HepG2 (cell line): ENCODE measurements at regions not wholly inside any gene's neighbourhood (a gene's known extent, or its start where the extent isn't known, plus 50 kb on each side); places are given as distances from the start of the nearest gene placed in this dataset.

Experiments used
- ATAC-seq: fragments of 200-7000 bp; cut with Tn5 transposase; 3 replicates; pipeline ENCODE4 v1.9.1; 2020; ENCODE audit warnings: mild to moderate bottlenecking, moderate library complexity
- BruUV-seq: library from RNA; stranded (reverse); fragments of 400-500 nt; replicated peaks from 2 replicates; lab custom pipeline; 2021; lab: Mats Ljungman, UMichigan
- CTCF ChIA-PET: fragments of 300-600 bp; formaldehyde crosslinking; extraction: SDS; loops from one replicate; lab custom pipeline; 2021; ENCODE audit warnings: low total read pairs, inconsistent platforms, low intra/inter-chr PET ratio; lab: Yijun Ruan, JAX
- POLR2A ChIA-PET: fragments of 350-600 bp; sonication (Branson Sonifier 250); formaldehyde crosslinking; loops from one replicate; lab custom pipeline; 2020; ENCODE audit warnings: antibody characterized with exemption, inconsistent platforms; lab: Yijun Ruan, JAX
- DNase-seq: peaks from one replicate; pipeline ENCODE4 v3.0.0-alpha.2; 2015; ENCODE audit warnings: low spot score
- FAIRE-seq: peaks from 3 replicates; lab custom pipeline; 2011; peaks lifted over from hg19 to GRCh38; lab: Jason Lieb, UNC
- H2AFZ ChIP-seq: one replicate; pipeline ENCODE4 v1.6.1; 2011; ENCODE audit warnings: low read length, inconsistent platforms
- H3K27ac ChIP-seq: fragments of 300-600 bp; 3 replicates; pipeline ENCODE4 v1.8.0; 2011; ENCODE audit warnings: mixed run types, mild to moderate bottlenecking, mixed read lengths, low read length, inconsistent platforms; ENCODE audit not compliant: insufficient read depth; ENCODE audit errors: extremely low read length
- H3K27me3 ChIP-seq, 2 experiments: fragments of 200-600 bp in 1 of 2; 2 replicates in 1 of 2; 3 replicates in 1 of 2; pipeline versions ENCODE4 v1.6.0 to v1.8.0; 2011; ENCODE audit warnings: low read length in 2 of 2, mild to moderate bottlenecking in 2 of 2, moderate library complexity in 2 of 2, inconsistent platforms in 1 of 2; ENCODE audit not compliant: insufficient read depth in 2 of 2, control insufficient read depth in 1 of 2
- H3K36me3 ChIP-seq, 2 experiments: fragments of 200-600 bp in 1 of 2; replicated peaks in 1 of 2; 2 replicates in 1 of 2; 3 replicates in 1 of 2; pipeline versions ENCODE4 v1.5.1 to v1.8.0; 2011; ENCODE audit warnings: low read length in 2 of 2, inconsistent platforms in 1 of 2; ENCODE audit not compliant: insufficient read depth in 2 of 2, control insufficient read depth in 1 of 2
- H3K4me1 ChIP-seq: 2 replicates; pipeline ENCODE4 v1.5.1; 2012; ENCODE audit warnings: low read length, inconsistent platforms; ENCODE audit not compliant: insufficient read depth
- H3K4me2 ChIP-seq: 2 replicates; pipeline ENCODE4 v1.6.0; 2011; ENCODE audit warnings: low read depth, low read length, inconsistent platforms
- H3K4me3 ChIP-seq, 3 experiments: fragments of 200-600 bp in 1 of 3; sonication (generic), shearing (Covaris generic) in 1 of 3; replicated peaks in 1 of 3; 2 replicates each; pipeline ENCODE4 v1.5.1; 2011 to 2016; ENCODE audit warnings: low read length in 3 of 3, inconsistent platforms in 2 of 3, low read depth in 2 of 3, mild to moderate bottlenecking in 2 of 3, control low read depth in 1 of 3, mixed read lengths in 1 of 3; ENCODE audit not compliant: insufficient read depth in 1 of 3
- H3K79me2 ChIP-seq: one replicate; pipeline ENCODE4 v1.6.1; 2011; ENCODE audit warnings: low read length, inconsistent platforms; ENCODE audit not compliant: insufficient read depth
- H3K9ac ChIP-seq: 2 replicates; pipeline ENCODE4 v1.6.0; 2011; ENCODE audit warnings: mild to moderate bottlenecking, low read depth, low read length, inconsistent platforms; ENCODE audit not compliant: insufficient read depth
- H3K9me3 ChIP-seq: 2 replicates; pipeline ENCODE4 v1.5.1; 2012; ENCODE audit warnings: mild to moderate bottlenecking, low read length
- H4K20me1 ChIP-seq: 2 replicates; pipeline ENCODE4 v1.6.0; 2011; ENCODE audit warnings: inconsistent platforms, mild to moderate bottlenecking, low read length, moderate library complexity; ENCODE audit not compliant: insufficient read depth
- ARID2 ChIP-seq: sonication (generic); formaldehyde crosslinking; IDR thresholded peaks from 2 replicates; pipeline ENCODE4 v1.8.1; 2022; ENCODE audit warnings: mild to moderate bottlenecking, missing genetic modification reagents, borderline replicate concordance
- CHD2 ChIP-seq: IDR thresholded peaks from 2 replicates; pipeline ENCODE4 v1.6.1; 2011; ENCODE audit warnings: low read depth, low read length, improper control_type of control experiment
- DZIP1 ChIP-seq: sonication (generic); formaldehyde crosslinking; IDR thresholded peaks from 2 replicates; pipeline ENCODE4 v1.5.0; 2020; ENCODE audit warnings: mild to moderate bottlenecking, missing genetic modification reagents
- HHEX ChIP-seq: IDR thresholded peaks from 2 replicates; pipeline ENCODE4 v1.6.1; 2016; ENCODE audit warnings: control low read depth
- KAT7 ChIP-seq: IDR thresholded peaks from 2 replicates; pipeline ENCODE4 v1.6.1; 2018; ENCODE audit warnings: borderline replicate concordance, missing compliant biosample characterization
- NPAS2 ChIP-seq: sonication (generic); formaldehyde crosslinking; IDR thresholded peaks from 2 replicates; pipeline ENCODE4 v1.8.0; 2022; ENCODE audit warnings: mild to moderate bottlenecking, missing genetic modification reagents, borderline replicate concordance
- PATZ1 ChIP-seq: sonication (generic); formaldehyde crosslinking; IDR thresholded peaks from 2 replicates; pipeline ENCODE4 v1.4.0; 2020; ENCODE audit warnings: missing genetic modification reagents
- PLSCR1 ChIP-seq: sonication (generic); formaldehyde crosslinking; IDR thresholded peaks from 2 replicates; pipeline ENCODE4 v1.5.0; 2020; ENCODE audit warnings: missing genetic modification reagents, mild to moderate bottlenecking, borderline replicate concordance
- TEAD2 ChIP-seq: sonication (generic); formaldehyde crosslinking; IDR thresholded peaks from 2 replicates; pipeline ENCODE4 v1.9.0; 2021; ENCODE audit warnings: missing genetic modification reagents
- YEATS4 ChIP-seq: sonication (generic); formaldehyde crosslinking; IDR thresholded peaks from 2 replicates; pipeline ENCODE4 v1.4.0; 2020; ENCODE audit warnings: missing genetic modification reagents, borderline replicate concordance
- ZNF337 ChIP-seq: sonication (generic); formaldehyde crosslinking; IDR thresholded peaks from 2 replicates; pipeline ENCODE4 v1.5.1; 2020; ENCODE audit warnings: missing genetic modification reagents, low read depth, mild to moderate bottlenecking, borderline replicate concordance
- ZNF33B ChIP-seq: sonication (generic); formaldehyde crosslinking; IDR thresholded peaks from 2 replicates; pipeline ENCODE4 v1.5.1; 2020; ENCODE audit warnings: mild to moderate bottlenecking, missing genetic modification reagents
- ZNF383 ChIP-seq: sonication (generic); formaldehyde crosslinking; IDR thresholded peaks from 2 replicates; pipeline ENCODE4 v1.4.0; 2020; ENCODE audit warnings: missing genetic modification reagents, mild to moderate bottlenecking, borderline replicate concordance
- ZNF563 ChIP-seq: sonication (generic); formaldehyde crosslinking; IDR thresholded peaks from 2 replicates; pipeline ENCODE4 v1.8.0; 2022; ENCODE audit warnings: mild to moderate bottlenecking, moderate library complexity, missing genetic modification reagents
- ZNF605 ChIP-seq: sonication (generic); formaldehyde crosslinking; IDR thresholded peaks from 2 replicates; pipeline ENCODE4 v1.8.0; 2022; ENCODE audit warnings: mild to moderate bottlenecking, missing genetic modification reagents
- ZNF703 ChIP-seq: sonication (generic); formaldehyde crosslinking; IDR thresholded peaks from 2 replicates; pipeline ENCODE4 v1.5.1; 2020; ENCODE audit warnings: missing genetic modification reagents, mild to moderate bottlenecking, moderate library complexity, borderline replicate concordance
- WGBS: methylation state at CpG from one replicate; pipeline ENCODE4 v1.1.6; 2017; ENCODE audit warnings: low lambda C conversion rate; 5-methylcytosine and 5-hydroxymethylcytosine counted together
- in situ Hi-C: cut with HindIII; loops from 2 replicates; pipeline ENCODE4 v1.10.0; 2017; ENCODE audit warnings: low pct_unique_long_range_greater_than_20kb; ENCODE audit not compliant: extremely low pct_ligation_motif_present
- intact Hi-C: fragments of 100-400 bp; cut with micrococcal nuclease; formaldehyde crosslinking; loops from one replicate; pipeline ENCODE4 v1.10.0; 2022; ENCODE audit not compliant: unreplicated experiment
- TF ChIP-seq, protein P1 (sequence below): sonication (generic); formaldehyde crosslinking; IDR thresholded peaks from 2 replicates; pipeline ENCODE4 v1.8.0; 2022; ENCODE audit warnings: low read depth, missing genetic modification reagents

DNA sequence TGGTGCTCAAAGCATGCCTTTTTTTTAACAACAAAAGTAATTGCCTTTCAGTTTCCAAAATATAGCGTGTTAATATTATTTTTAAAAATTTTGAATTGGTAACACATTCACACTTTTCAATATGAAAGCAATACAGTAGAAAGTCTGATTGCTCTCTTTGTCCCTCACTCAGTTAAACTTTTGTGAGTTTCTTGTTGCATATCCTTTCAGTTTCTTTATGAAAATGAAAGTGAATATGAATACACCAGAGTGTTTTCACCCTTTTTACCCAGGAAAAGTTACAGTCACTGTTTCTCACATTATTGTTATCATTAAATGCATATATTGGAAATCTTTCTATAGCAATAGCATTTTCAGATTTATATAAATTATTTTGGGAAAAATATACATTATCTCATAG is 377.4 kb upstream of the CRIM1 start (continued):
- no peak for TF ChIP-seq PATZ1
- no peak for TF ChIP-seq TEAD2 (CRISPR knock-in tag)
- TF ChIP-seq HHEX (CRISPR knock-in tag): no peak

GRCh38 chr2:35976611-35977010 is 379.0 kb upstream of the CRIM1 start:
- ChIA-PET POLR2A (no interaction called here), CTCF (no interaction called here)
- Histone ChIP-seq H3K4me2 (no peak overlapping the region), H2AFZ (no peak overlapping the region), H3K4me3 (no peak overlapping the region), H3K9me3 (no peaks in the 10 kb centered on the region), H3K9ac (no peak overlapping the region), H3K79me2 (no peaks in the 10 kb centered on the region), H3K4me1 (no peaks in the 10 kb centered on the region), H3K27ac (no peak overlapping the region), H3K36me3 (no peaks in the 10 kb centered on the region), H4K20me1 (no peaks in the 10 kb centered on the region), H3K27me3 (no peaks in the 10 kb centered on the region)
- no TSS peak for BruUV-seq
- FAIRE-seq (no peak), DNase-seq (no peak), ATAC-seq (no peak)
- intact Hi-C loops: loop anchor here (10.0 kb wide), 1 partner anchor 528 kb away; no protein-coding TSS in a partner anchor
- in situ Hi-C loops: loop anchor here (10.0 kb wide), 1 partner anchor 348 kb away; no protein-coding TSS in a partner anchor
- WGBS: 48% methylated on average over 5 of the region's 5 CpGs
- TF ChIP-seq ARID2 (CRISPR knock-in tag): no peak
- TF ChIP-seq ZNF605: no peak
- no peak for TF ChIP-seq YEATS4 (CRISPR knock-in tag)
- TF ChIP-seq DZIP1 (CRISPR knock-in tag): no peak
- TF ChIP-seq ZNF337: no peak
- TF ChIP-seq KAT7: no peak
- TF ChIP-seq ZNF383 (CRISPR knock-in tag): no peak
- no peak for TF ChIP-seq NPAS2 (CRISPR knock-in tag)
- no peak for TF ChIP-seq ZNF703
- TF ChIP-seq ZNF563 (CRISPR knock-in tag): no peak
- no peak for TF ChIP-seq ZNF33B
- no peak for TF ChIP-seq PLSCR1 (CRISPR knock-in tag)
- TF ChIP-seq CHD2: no peak
- TF ChIP-seq, protein P1, sequence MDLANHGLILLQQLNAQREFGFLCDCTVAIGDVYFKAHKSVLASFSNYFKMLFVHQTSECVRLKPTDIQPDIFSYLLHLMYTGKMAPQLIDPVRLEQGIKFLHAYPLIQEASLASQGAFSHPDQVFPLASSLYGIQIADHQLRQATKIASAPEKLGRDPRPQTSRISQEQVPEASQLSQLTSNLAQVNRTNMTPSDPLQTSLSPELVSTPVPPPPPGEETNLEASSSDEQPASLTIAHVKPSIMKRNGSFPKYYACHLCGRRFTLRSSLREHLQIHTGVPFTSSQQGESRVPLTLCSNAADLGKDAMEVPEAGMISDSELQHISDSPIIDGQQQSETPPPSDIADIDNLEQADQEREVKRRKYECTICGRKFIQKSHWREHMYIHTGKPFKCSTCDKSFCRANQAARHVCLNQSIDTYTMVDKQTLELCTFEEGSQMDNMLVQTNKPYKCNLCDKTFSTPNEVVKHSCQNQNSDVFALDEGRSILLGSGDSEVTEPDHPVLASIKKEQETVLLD: no peak
